ENCODE measurements at regions not wholly inside any gene's neighbourhood (a gene's known extent, or its start where the extent isn't known, plus 50 kb on each side); places are given as distances from the start of the nearest gene placed in this dataset.

DNA sequence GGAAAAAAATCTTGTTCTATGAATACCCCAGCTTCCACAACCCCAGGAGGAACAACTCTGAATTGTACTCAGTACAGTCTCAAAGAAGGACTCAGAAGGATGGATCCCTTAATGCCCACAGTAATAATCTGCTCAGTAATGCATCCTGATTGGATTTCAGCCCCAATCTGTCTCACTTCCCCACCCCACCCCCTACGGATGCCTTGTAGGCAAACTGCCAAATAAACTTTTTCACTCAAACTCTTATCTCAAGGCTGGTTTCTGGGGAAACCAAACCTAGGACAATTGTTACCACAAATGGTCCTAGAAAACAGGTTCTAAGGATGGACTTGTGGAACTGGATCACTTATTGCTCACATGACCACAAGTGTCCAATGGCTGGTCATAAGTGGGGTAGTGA, 1021.8 kb upstream of the INTU start:
- Histone ChIP-seq H3K36me3 (ENCODE audit: control insufficient read depth in 2 of 2, insufficient read depth in 2 of 2, low read length in 2 of 2) (no peaks in the 10 kb centered on the region), H3K9ac (ENCODE audit: low read depth in 1 of 2, low read length in 2 of 2) (no peak overlapping the region), H3K27me3 (ENCODE audit: control insufficient read depth in 2 of 2, insufficient read depth in 2 of 2, low read length in 2 of 2) (no peaks in the 10 kb centered on the region), H3K27ac (ENCODE audit: low read depth in 2 of 2, low read length in 2 of 2) (no peak overlapping the region), H3K4me3 (ENCODE audit: low read length in 2 of 2) (no peak overlapping the region), H3K9me3 (ENCODE audit: control insufficient read depth in 2 of 2, low read length in 2 of 2) (peaks cover 0 to 2% of the 10 kb centered on the region in 2 donors), H3K4me1 (ENCODE audit: control insufficient read depth in 2 of 2, insufficient read depth in 2 of 2, low read length in 2 of 2) (no peaks in the 10 kb centered on the region)

DNA sequence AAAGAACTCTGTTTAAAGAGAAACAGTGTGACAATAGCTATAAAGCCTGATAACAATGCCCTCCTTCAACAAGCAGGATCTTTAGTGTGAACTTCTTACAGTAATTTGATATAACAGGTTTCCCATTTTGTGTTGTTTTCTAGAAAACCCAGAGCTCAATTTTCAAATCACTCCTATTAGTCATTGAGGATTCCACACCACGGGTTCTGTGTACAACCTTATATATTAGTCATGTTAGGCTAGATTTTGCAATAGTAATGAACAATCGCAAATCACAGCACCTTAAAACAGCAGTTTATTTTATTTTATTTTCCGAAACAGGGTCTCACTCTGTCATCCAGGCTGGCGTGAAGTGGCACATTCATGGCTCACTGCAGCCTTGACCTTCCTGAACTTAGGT, 1020.9 kb upstream of the INTU start:
- Histone ChIP-seq H3K27me3 (ENCODE audit: control insufficient read depth in 2 of 2, insufficient read depth in 2 of 2, low read length in 2 of 2) (no peaks in the 10 kb centered on the region), H3K4me1 (ENCODE audit: control insufficient read depth in 2 of 2, insufficient read depth in 2 of 2, low read length in 2 of 2) (no peaks in the 10 kb centered on the region), H3K27ac (ENCODE audit: low read depth in 2 of 2, low read length in 2 of 2) (no peak overlapping the region), H3K9ac (ENCODE audit: low read depth in 1 of 2, low read length in 2 of 2) (no peak overlapping the region), H3K9me3 (ENCODE audit: control insufficient read depth in 2 of 2, low read length in 2 of 2) (peaks cover 0 to 2% of the 10 kb centered on the region in 2 donors), H3K4me3 (ENCODE audit: low read length in 2 of 2) (no peak overlapping the region), H3K36me3 (ENCODE audit: control insufficient read depth in 2 of 2, insufficient read depth in 2 of 2, low read length in 2 of 2) (no peaks in the 10 kb centered on the region)

DNA sequence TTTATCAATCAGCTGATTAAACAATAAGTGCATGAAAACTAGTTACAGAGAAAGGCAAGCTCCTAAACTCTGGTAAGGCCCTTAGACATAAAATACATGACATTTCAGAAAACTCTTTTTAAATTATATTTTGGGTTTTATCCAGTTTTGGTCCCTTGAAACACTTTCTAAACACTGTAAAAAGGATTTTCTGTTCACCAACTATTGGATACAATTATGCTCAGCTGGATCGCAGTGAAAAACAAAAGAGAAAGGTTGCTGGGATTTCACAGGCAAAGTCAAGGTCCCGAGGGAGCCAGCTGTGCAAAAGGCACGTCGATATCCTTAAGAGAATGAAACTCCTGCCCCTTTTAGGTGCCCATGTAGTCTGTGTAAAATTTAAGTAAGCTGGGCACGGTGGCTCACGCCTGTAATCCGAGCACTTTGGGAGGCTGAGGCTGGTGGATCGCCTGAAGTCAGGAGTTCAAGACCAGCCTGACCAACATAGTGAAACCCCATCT, 1018.4 kb upstream of the INTU start:
- Histone ChIP-seq H3K27ac (ENCODE audit: low read depth in 2 of 2, low read length in 2 of 2) (no peak overlapping the region), H3K9me3 (ENCODE audit: control insufficient read depth in 2 of 2, low read length in 2 of 2) (peaks cover 0 to 2% of the 10 kb centered on the region in 2 donors), H3K4me3 (ENCODE audit: low read length in 2 of 2) (no peak overlapping the region), H3K36me3 (ENCODE audit: control insufficient read depth in 2 of 2, insufficient read depth in 2 of 2, low read length in 2 of 2) (no peaks in the 10 kb centered on the region), H3K9ac (ENCODE audit: low read depth in 1 of 2, low read length in 2 of 2) (no peak overlapping the region), H3K4me1 (ENCODE audit: control insufficient read depth in 2 of 2, insufficient read depth in 2 of 2, low read length in 2 of 2) (no peaks in the 10 kb centered on the region), H3K27me3 (ENCODE audit: control insufficient read depth in 2 of 2, insufficient read depth in 2 of 2, low read length in 2 of 2) (no peaks in the 10 kb centered on the region)

DNA sequence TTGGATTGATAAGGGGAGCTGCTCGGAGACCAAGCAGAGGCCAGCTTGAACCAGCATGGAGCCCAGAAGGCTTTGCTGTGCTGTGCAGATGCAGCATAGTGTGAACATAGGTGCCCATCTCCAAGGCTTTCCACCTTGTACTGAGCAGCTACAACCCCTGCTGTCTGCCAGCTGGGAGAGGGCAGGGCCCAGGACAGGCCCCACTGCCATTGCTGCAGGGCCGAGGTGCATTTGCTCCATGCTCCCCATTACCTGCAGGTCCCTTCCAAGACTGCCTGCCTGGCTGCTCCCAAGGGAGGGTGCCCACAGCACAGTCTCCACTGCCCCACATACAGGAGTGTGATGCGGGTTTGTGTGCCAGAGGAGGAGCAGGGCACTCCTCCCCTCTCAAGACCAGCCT, 1016.0 kb upstream of the INTU start:
- Histone ChIP-seq H3K27me3 (ENCODE audit: control insufficient read depth in 2 of 2, insufficient read depth in 2 of 2, low read length in 2 of 2) (no peaks in the 10 kb centered on the region), H3K36me3 (ENCODE audit: control insufficient read depth in 2 of 2, insufficient read depth in 2 of 2, low read length in 2 of 2) (no peaks in the 10 kb centered on the region)

DNA sequence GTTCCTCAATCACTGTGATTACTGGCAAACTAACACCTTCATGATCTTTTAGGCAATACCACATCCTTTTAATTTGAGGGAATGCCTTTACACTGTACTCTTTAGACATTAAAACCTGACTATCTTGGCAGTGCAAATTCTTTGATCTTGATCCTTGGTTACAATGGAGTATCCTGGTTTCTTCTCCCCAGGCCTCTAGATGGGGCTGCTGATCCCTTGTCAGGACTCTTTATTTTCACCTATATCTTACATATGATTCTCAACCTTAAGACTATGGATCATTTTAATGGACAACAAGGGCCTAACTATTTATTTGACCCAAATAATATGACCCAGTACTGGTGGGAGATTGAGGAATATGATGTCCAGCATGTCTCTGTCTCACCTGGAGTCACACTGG, 1005.5 kb upstream of the INTU start:
- no peak overlapping the region for H3K27ac ChIP-seq (ENCODE audit: low read depth in 2 of 2, low read length in 2 of 2)
- no peaks in the 10 kb centered on the region for H3K36me3 ChIP-seq (ENCODE audit: control insufficient read depth in 2 of 2, insufficient read depth in 2 of 2, low read length in 2 of 2)
- no peaks in the 10 kb centered on the region for H3K27me3 ChIP-seq (ENCODE audit: control insufficient read depth in 2 of 2, insufficient read depth in 2 of 2, low read length in 2 of 2)
- no peak overlapping the region for H3K4me3 ChIP-seq (ENCODE audit: low read length in 2 of 2)
- H3K9me3 ChIP-seq (ENCODE audit: control insufficient read depth in 2 of 2, low read length in 2 of 2), result no peaks in the 10 kb centered on the region
- no peaks in the 10 kb centered on the region for H3K4me1 ChIP-seq (ENCODE audit: control insufficient read depth in 2 of 2, insufficient read depth in 2 of 2, low read length in 2 of 2)
- no peak overlapping the region for H3K9ac ChIP-seq (ENCODE audit: low read depth in 1 of 2, low read length in 2 of 2)

More for the DNA sequence above, 1016.0 kb upstream of the INTU start:
- Histone ChIP-seq H3K9me3 (ENCODE audit: control insufficient read depth in 2 of 2, low read length in 2 of 2) (peaks cover 0 to 2% of the 10 kb centered on the region in 2 donors), H3K9ac (ENCODE audit: low read depth in 1 of 2, low read length in 2 of 2) (no peak overlapping the region), H3K27ac (ENCODE audit: low read depth in 2 of 2, low read length in 2 of 2) (no peak overlapping the region), H3K4me1 (ENCODE audit: control insufficient read depth in 2 of 2, insufficient read depth in 2 of 2, low read length in 2 of 2) (no peaks in the 10 kb centered on the region), H3K4me3 (ENCODE audit: low read length in 2 of 2) (no peak overlapping the region)

DNA sequence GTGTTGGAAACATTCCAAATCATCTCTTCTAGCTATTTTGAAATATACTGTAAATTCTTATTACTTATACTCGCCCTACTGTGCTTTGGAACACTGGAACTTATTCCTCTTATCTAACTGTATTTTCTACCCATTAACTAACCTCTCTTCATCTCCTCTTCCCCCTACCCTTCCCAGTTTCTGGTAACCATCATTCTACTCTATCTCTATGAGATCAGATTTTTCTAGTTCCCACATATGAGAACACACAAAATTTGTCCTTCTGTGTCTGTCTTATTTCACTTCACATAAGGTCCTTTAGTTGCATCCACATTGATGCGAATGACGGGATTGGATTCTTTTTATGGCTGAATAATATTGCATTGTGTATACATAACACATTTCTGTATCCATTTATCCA, 1003.8 kb upstream of the INTU start:
- no peaks in the 10 kb centered on the region for H3K4me1 ChIP-seq (ENCODE audit: control insufficient read depth in 2 of 2, insufficient read depth in 2 of 2, low read length in 2 of 2)
- H3K4me3 ChIP-seq (ENCODE audit: low read length in 2 of 2), result no peak overlapping the region
- H3K9ac ChIP-seq (ENCODE audit: low read depth in 1 of 2, low read length in 2 of 2), result no peak overlapping the region
- H3K27me3 ChIP-seq (ENCODE audit: control insufficient read depth in 2 of 2, insufficient read depth in 2 of 2, low read length in 2 of 2), result no peaks in the 10 kb centered on the region
- no peaks in the 10 kb centered on the region for H3K36me3 ChIP-seq (ENCODE audit: control insufficient read depth in 2 of 2, insufficient read depth in 2 of 2, low read length in 2 of 2)
- H3K9me3 ChIP-seq (ENCODE audit: control insufficient read depth in 2 of 2, low read length in 2 of 2), result no peaks in the 10 kb centered on the region
- H3K27ac ChIP-seq (ENCODE audit: low read depth in 2 of 2, low read length in 2 of 2), result no peak overlapping the region

DNA sequence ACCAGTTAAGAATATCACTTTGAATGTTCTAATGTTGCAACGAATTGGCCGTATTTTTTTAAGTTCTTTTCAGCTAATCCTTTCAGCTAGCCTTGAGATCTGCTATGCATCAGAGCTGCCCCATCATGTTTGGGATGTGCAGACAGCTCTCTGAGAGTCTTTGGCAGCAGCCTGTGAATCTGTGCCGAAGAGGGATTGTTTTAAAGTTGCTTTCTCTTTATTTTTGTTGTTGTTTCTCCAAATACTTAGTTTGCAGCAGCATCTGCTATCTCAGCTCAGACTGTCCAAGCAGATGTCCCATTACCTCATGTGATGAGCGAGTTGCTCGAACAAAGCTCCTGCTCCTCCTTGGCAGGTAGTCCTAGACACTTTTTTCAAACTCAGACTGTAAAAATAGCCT, 1002.5 kb upstream of the INTU start:
- Histone ChIP-seq H3K27ac (ENCODE audit: low read depth in 2 of 2, low read length in 2 of 2) (no peak overlapping the region), H3K4me1 (ENCODE audit: control insufficient read depth in 2 of 2, insufficient read depth in 2 of 2, low read length in 2 of 2) (no peaks in the 10 kb centered on the region), H3K9me3 (ENCODE audit: control insufficient read depth in 2 of 2, low read length in 2 of 2) (no peaks in the 10 kb centered on the region), H3K9ac (ENCODE audit: low read depth in 1 of 2, low read length in 2 of 2) (no peak overlapping the region), H3K27me3 (ENCODE audit: control insufficient read depth in 2 of 2, insufficient read depth in 2 of 2, low read length in 2 of 2) (no peaks in the 10 kb centered on the region), H3K36me3 (ENCODE audit: control insufficient read depth in 2 of 2, insufficient read depth in 2 of 2, low read length in 2 of 2) (no peaks in the 10 kb centered on the region), H3K4me3 (ENCODE audit: low read length in 2 of 2) (no peak overlapping the region)

DNA sequence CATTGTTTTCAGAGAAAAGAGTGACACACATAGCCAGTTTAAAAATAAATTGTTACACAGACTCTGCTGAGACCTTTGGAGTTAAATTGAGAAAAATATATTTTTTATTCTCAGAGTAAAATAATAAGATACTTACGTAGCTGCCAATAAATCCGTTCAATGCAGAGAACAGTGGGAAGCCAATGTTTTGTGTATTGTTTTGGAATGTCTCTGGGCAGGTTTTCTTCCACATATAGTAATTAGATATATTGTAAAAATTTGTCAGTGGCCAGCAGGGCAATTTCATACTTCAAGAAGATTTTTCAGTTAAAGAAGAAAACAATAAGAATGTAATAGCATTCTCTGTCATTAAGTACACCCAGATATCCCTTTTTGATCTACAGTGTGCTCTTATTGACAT, 999.5 kb upstream of the INTU start:
- H3K9ac ChIP-seq (ENCODE audit: low read depth in 1 of 2, low read length in 2 of 2), result no peak overlapping the region
- no peak overlapping the region for H3K27ac ChIP-seq (ENCODE audit: low read depth in 2 of 2, low read length in 2 of 2)
- no peaks in the 10 kb centered on the region for H3K9me3 ChIP-seq (ENCODE audit: control insufficient read depth in 2 of 2, low read length in 2 of 2)
- H3K27me3 ChIP-seq (ENCODE audit: control insufficient read depth in 2 of 2, insufficient read depth in 2 of 2, low read length in 2 of 2), result no peaks in the 10 kb centered on the region
- no peaks in the 10 kb centered on the region for H3K4me1 ChIP-seq (ENCODE audit: control insufficient read depth in 2 of 2, insufficient read depth in 2 of 2, low read length in 2 of 2)
- no peaks in the 10 kb centered on the region for H3K36me3 ChIP-seq (ENCODE audit: control insufficient read depth in 2 of 2, insufficient read depth in 2 of 2, low read length in 2 of 2)
- no peak overlapping the region for H3K4me3 ChIP-seq (ENCODE audit: low read length in 2 of 2)

DNA sequence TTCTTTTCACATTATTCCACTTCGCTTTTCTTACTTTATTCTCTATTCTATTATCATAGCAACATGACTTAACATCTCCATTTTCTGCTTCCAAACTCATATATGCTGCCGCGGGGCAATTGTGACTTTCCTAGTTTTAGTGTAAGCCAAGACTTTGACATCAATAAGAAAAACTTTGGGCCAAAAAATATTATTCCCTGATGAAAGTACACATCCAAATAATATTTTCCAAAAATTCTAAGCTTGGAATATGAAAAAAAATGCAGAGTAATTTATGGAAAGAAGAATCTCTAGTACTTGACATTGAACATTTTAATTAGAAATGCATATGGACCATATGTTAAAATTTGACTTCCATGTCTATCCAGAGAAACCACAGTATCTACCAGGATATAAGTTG, 995.1 kb upstream of the INTU start:
- H3K27me3 ChIP-seq (ENCODE audit: control insufficient read depth in 2 of 2, insufficient read depth in 2 of 2, low read length in 2 of 2), result no peaks in the 10 kb centered on the region

DNA sequence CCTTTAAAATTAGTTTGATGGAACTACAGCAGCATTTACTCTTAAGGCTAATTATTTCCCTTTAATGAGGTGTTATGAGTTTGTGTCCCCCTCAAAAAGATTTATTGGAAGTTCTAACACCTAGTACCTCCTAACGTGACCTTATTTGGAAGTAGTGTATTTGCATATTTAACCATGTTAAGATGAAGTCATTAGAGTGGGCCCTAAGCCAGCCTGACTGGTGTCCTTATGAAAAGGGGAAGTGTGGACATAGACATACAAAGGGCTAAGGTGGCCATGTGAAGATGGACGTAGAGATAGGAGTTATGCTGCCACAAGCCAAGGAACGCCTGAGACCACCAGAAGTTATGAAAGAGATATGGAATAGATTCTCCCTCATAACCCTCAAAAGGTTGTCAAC, 985.4 kb upstream of the INTU start:
- Histone ChIP-seq H3K4me3 (ENCODE audit: low read length in 2 of 2) (no peak overlapping the region), H3K27me3 (ENCODE audit: control insufficient read depth in 2 of 2, insufficient read depth in 2 of 2, low read length in 2 of 2) (no peaks in the 10 kb centered on the region), H3K36me3 (ENCODE audit: control insufficient read depth in 2 of 2, insufficient read depth in 2 of 2, low read length in 2 of 2) (no peaks in the 10 kb centered on the region), H3K9me3 (ENCODE audit: control insufficient read depth in 2 of 2, low read length in 2 of 2) (no peaks in the 10 kb centered on the region), H3K27ac (ENCODE audit: low read depth in 2 of 2, low read length in 2 of 2) (no peak overlapping the region), H3K4me1 (ENCODE audit: control insufficient read depth in 2 of 2, insufficient read depth in 2 of 2, low read length in 2 of 2) (no peaks in the 10 kb centered on the region), H3K9ac (ENCODE audit: low read depth in 1 of 2, low read length in 2 of 2) (no peak overlapping the region)

More for the DNA sequence above, 995.1 kb upstream of the INTU start:
- Histone ChIP-seq H3K27ac (ENCODE audit: low read depth in 2 of 2, low read length in 2 of 2) (no peak overlapping the region), H3K4me1 (ENCODE audit: control insufficient read depth in 2 of 2, insufficient read depth in 2 of 2, low read length in 2 of 2) (no peaks in the 10 kb centered on the region), H3K4me3 (ENCODE audit: low read length in 2 of 2) (no peak overlapping the region), H3K9ac (ENCODE audit: low read depth in 1 of 2, low read length in 2 of 2) (no peak overlapping the region), H3K36me3 (ENCODE audit: control insufficient read depth in 2 of 2, insufficient read depth in 2 of 2, low read length in 2 of 2) (no peaks in the 10 kb centered on the region), H3K9me3 (ENCODE audit: control insufficient read depth in 2 of 2, low read length in 2 of 2) (peaks cover 0 to 3% of the 10 kb centered on the region in 2 donors)

Measured in mucosa of rectum (tissue), 2 donors.